Activated CD4-positive, alpha-beta memory T cell treated with anti-CD3 and anti-CD28 coated beads, Interleukin-2, amount 10 ng/mL, durations not matched to agents 7 days and 5 days (primary cell): ENCODE measurements at regions not wholly inside any gene's neighbourhood (a gene's known extent, or its start where the extent isn't known, plus 50 kb on each side); places are given as distances from the start of the nearest gene placed in this dataset.

Experiments
- CTCF ChIA-PET: fragments of 350-600 bp; sonication (Branson Sonifier 250); formaldehyde crosslinking; loops from one replicate; lab custom pipeline; 2021; ENCODE audit warnings: antibody characterized with exemption, inconsistent platforms; lab: Charles Lee
- POLR2A ChIA-PET: fragments of 350-600 bp; sonication (Branson Sonifier 250); formaldehyde crosslinking; loops from one replicate; lab custom pipeline; 2021; ENCODE audit warnings: antibody characterized with exemption; lab: Charles Lee
- DNase-seq: peaks from one replicate; pipeline ENCODE4 v3.0.0-alpha.2; 2020
- H3K27ac Mint-ChIP-seq: one replicate; pipeline ENCODE4 v1.8.0; 2021; ENCODE audit warnings: mild to moderate bottlenecking, mixed read lengths
- H3K27me3 Mint-ChIP-seq: one replicate; pipeline ENCODE4 v1.8.0; 2021; ENCODE audit warnings: mixed read lengths
- H3K36me3 Mint-ChIP-seq: one replicate; pipeline ENCODE4 v1.8.0; 2021; ENCODE audit warnings: low read depth, mixed read lengths
- H3K4me1 Mint-ChIP-seq: one replicate; pipeline ENCODE4 v1.8.0; 2021; ENCODE audit warnings: mixed read lengths
- H3K4me3 Mint-ChIP-seq: one replicate; pipeline ENCODE4 v1.8.0; 2021; ENCODE audit warnings: mild to moderate bottlenecking, mixed read lengths
- H3K9me3 Mint-ChIP-seq: one replicate; pipeline ENCODE4 v1.8.0; 2021; ENCODE audit warnings: mixed read lengths

DNA sequence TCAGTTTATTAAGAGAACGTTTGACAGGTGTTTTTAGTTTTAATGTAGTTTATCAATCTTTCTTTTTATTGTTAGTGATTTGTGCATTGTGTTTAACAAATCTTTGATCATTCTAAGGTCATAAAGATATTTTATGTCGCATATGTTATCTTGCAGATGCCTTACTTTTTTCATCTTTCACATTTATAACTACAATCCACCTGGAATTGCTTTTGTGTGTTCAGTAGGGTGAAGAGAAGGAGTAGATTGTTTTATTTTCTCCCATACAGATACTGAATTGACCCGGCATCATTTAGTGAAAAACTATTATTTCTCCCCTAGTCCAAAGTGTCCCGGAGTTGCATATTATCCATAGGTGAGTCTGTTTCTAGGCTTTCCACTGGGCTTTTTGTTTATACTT, 179.4 kb upstream of the RGMB start:
- H3K27me3 Mint-ChIP-seq, result no peaks in the 10 kb centered on the region
- H3K4me3 Mint-ChIP-seq, result no peak overlapping the region
- H3K9me3 Mint-ChIP-seq, result peaks cover 2% of the 10 kb centered on the region
- H3K4me1 Mint-ChIP-seq, result no peaks in the 10 kb centered on the region
- H3K36me3 Mint-ChIP-seq, result no peaks in the 10 kb centered on the region
- DNase-seq, result no peak
- POLR2A ChIA-PET, result no interaction called here
- CTCF ChIA-PET, result interaction anchor here (0.6 kb wide), 1 partner anchor 16 kb away, joined by 3 read pairs; no protein-coding TSS in a partner anchor
- H3K27ac Mint-ChIP-seq, result no peak overlapping the region

DNA sequence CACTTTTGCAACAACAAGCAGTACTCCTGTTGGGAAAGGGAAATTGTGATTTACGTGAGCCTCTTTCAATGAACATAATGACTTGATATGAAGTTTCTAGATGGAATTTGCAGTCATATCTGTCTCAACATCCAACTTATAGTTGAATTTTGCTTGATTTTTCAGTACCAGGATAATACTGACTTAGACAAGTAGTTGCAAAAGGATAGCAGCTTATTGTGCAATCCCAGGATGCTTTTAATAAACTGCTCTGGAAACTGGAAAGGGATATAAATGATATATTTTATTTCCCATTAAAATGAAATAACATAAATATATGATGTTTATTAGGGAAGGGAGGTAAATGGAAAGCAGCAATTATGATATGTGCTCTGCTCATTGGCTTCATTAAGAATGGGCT, 174.4 kb upstream of the RGMB start:
- H3K27ac Mint-ChIP-seq, result no peak overlapping the region
- H3K4me3 Mint-ChIP-seq, result no peak overlapping the region
- no peaks in the 10 kb centered on the region for H3K4me1 Mint-ChIP-seq
- POLR2A ChIA-PET, result no interaction called here
- H3K36me3 Mint-ChIP-seq, result no peaks in the 10 kb centered on the region
- H3K9me3 Mint-ChIP-seq, result peaks cover 8% of the 10 kb centered on the region
- CTCF ChIA-PET, result no interaction called here
- DNase-seq, result no peak
- no peaks in the 10 kb centered on the region for H3K27me3 Mint-ChIP-seq

DNA sequence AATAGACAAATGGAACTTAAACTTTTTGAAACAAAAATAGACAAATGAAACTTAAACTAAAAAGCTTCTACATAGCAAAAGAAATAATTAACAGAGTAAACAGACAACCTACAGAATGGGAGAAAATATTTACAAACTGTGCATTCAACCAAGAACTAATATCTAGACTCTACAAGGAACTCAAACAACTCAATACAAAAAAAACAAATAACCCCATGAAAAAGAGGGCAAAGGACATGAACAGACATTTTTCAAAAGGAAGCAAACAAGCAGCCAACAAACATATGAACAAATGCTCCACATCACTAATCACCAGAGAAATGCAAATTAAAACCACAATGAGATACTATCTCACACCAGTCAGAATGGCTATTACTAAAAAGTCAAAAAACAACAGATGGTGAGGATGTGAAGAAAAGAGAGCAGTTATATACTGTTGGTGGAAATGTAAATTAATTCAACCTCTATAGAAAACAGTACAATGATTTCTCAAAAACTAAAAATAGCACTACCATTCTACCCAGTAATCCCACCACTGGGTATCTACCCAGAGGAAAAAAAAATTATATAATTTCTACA, 170.8 kb upstream of the RGMB start:
- Mint-ChIP-seq H3K27ac (no peak overlapping the region), H3K4me1 (no peaks in the 10 kb centered on the region), H3K9me3 (peaks cover 8% of the 10 kb centered on the region), H3K4me3 (no peak overlapping the region), H3K36me3 (no peaks in the 10 kb centered on the region), H3K27me3 (no peaks in the 10 kb centered on the region)
- ChIA-PET CTCF (no interaction called here), POLR2A (no interaction called here)
- DNase-seq, result no peak

DNA sequence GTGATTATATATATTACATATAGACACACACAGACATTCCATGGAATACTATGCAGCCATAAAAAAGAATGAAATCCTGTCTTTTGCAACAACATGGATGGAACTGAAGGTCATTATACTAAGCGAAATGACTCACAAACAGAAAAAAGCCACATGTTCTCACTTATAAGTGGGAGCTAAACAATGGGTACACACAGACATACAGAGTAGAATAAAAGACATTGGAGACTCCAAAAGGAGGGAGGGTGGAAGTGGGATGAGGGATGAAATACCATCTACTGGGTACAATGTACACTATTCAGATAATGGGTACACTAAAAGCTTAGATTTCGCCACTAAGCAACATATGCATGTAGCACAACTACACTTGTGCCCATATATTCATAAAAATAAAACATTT, 170.0 kb upstream of the RGMB start:
- H3K36me3 Mint-ChIP-seq, result no peaks in the 10 kb centered on the region
- no peak overlapping the region for H3K27ac Mint-ChIP-seq
- ChIA-PET CTCF (no interaction called here), POLR2A (no interaction called here)
- H3K27me3 Mint-ChIP-seq, result no peaks in the 10 kb centered on the region
- H3K9me3 Mint-ChIP-seq, result peaks cover 7% of the 10 kb centered on the region
- no peak overlapping the region for H3K4me3 Mint-ChIP-seq
- no peaks in the 10 kb centered on the region for H3K4me1 Mint-ChIP-seq
- no peak for DNase-seq

DNA sequence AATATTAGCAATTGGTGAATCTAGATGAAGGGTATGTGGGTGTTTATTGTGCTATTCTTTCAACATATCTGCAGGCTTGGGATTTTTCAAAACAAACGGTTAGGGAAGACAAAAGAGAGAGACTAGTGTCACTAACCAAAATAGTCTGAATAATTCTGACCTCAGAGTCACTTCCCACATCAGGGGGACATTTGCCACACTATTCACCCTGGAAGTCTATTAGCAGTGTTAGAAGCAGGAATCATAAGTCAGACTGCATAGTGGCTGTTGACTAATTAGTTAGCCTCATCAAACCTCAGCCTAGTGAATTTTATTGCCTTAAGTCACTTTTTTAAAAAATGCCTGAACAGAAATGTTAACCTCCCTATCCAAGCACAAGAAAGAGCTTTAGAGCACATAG, 169.2 kb upstream of the RGMB start:
- CTCF ChIA-PET, result no interaction called here
- POLR2A ChIA-PET, result no interaction called here
- no peak overlapping the region for H3K4me3 Mint-ChIP-seq
- no peak for DNase-seq
- H3K9me3 Mint-ChIP-seq, result peaks cover 6% of the 10 kb centered on the region
- H3K27ac Mint-ChIP-seq, result no peak overlapping the region
- H3K36me3 Mint-ChIP-seq, result no peaks in the 10 kb centered on the region
- no peaks in the 10 kb centered on the region for H3K4me1 Mint-ChIP-seq
- no peaks in the 10 kb centered on the region for H3K27me3 Mint-ChIP-seq

DNA sequence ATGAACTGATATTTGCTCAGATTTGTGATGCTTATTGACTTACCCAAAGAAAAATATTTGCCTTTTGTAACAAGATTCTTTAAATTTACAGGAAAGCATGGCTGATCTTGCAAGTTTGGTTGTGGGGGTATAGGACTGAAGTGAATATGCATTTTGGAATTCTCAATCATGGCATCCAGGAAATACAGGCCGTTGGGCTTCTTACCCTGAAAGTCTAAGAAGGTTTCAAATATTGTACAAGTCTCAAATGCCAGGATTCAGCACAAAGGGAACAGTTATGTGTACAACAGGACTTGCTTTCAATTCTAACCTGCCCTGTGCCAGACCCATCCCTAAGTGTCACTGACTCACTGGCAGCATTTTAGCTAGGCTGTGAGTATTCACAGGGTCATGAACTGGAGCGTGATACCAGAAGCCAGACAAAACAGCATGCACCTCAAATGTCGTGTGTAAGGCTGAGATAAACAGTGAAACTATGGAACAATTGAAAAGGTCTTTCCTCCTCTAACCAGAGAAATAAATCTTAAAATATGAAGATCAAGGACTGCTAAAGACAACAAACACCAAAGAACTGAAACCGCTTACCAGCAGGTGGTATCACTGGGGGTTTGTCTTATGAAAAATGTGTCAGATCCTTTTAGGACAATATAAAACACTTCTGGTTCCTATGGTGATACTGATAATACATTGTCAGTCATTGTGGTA, 168.6 kb upstream of the RGMB start:
- no peak for DNase-seq
- no peaks in the 10 kb centered on the region for H3K27me3 Mint-ChIP-seq
- ChIA-PET CTCF (no interaction called here), POLR2A (no interaction called here)
- H3K27ac Mint-ChIP-seq, result no peak overlapping the region
- no peaks in the 10 kb centered on the region for H3K4me1 Mint-ChIP-seq
- no peak overlapping the region for H3K4me3 Mint-ChIP-seq
- H3K9me3 Mint-ChIP-seq, result peaks cover 5% of the 10 kb centered on the region
- no peaks in the 10 kb centered on the region for H3K36me3 Mint-ChIP-seq

DNA sequence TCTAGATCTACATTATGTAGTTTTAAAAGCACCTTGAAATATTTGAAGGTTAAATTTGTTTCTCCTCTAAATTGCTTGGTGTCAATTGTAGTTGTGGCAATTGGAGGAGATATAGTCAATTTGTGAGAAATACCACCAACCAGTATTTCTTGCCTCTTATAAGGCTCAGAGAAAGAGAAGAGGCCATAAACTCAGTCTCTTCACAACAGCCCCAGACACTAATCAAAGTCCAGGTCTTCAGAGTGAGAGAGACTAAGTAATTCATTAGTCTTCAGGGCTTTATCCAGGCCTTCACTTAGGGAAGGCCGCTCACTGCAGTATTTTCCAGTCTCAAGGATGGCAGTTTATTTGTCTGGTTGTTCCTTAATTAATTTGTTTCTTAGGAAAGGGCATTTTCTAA, 168.0 kb upstream of the RGMB start:
- Mint-ChIP-seq H3K27me3 (no peaks in the 10 kb centered on the region), H3K4me3 (no peak overlapping the region), H3K9me3 (no peaks in the 10 kb centered on the region), H3K27ac (no peak overlapping the region), H3K4me1 (no peaks in the 10 kb centered on the region), H3K36me3 (no peaks in the 10 kb centered on the region)
- ChIA-PET POLR2A (no interaction called here), CTCF (no interaction called here)
- DNase-seq, result no peak

DNA sequence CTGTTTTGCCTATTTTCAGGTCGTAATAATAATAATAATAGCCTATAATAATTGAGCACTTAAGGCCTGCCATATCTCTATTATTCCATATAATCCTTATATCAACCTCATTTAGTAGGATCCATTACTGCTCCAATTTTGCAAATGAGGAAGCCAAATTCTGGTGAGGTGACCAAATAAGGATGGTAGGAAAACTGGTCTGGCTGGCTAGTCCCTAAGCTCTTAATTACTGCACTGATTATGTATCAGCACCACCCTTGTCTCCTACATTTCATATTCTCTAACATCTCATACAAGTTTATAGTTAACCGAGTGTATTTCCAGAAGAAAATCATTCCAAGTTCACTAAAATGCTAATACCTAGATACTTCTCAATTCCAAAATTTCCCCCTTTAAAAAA, 166.5 kb upstream of the RGMB start:
- H3K4me3 Mint-ChIP-seq, result no peak overlapping the region
- ChIA-PET POLR2A (no interaction called here), CTCF (no interaction called here)
- DNase-seq, result no peak
- H3K4me1 Mint-ChIP-seq, result no peaks in the 10 kb centered on the region
- H3K36me3 Mint-ChIP-seq, result no peaks in the 10 kb centered on the region
- no peaks in the 10 kb centered on the region for H3K27me3 Mint-ChIP-seq
- no peak overlapping the region for H3K27ac Mint-ChIP-seq
- no peaks in the 10 kb centered on the region for H3K9me3 Mint-ChIP-seq

DNA sequence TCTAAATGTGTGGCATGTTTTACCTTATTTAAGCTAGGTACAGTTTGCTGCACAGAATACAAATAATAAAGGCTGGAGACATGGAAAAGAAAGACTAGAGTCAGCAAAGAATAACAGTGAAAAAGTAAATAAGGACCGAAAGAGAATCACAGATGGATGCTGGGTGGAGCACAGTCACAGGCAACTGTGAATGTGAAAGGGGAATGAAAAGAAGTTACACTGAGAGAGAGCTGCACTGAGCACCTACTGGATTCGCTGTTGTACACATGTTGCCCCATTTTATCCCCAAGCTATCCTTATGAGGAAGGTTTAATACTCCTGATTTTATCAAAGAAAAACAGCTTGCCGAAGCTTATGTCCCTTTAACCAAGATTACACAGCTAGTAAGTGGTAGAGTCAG, 165.4 kb upstream of the RGMB start:
- CTCF ChIA-PET, result no interaction called here
- Mint-ChIP-seq H3K27ac (no peak overlapping the region), H3K4me1 (no peaks in the 10 kb centered on the region), H3K4me3 (no peak overlapping the region), H3K9me3 (no peaks in the 10 kb centered on the region), H3K27me3 (no peaks in the 10 kb centered on the region), H3K36me3 (no peaks in the 10 kb centered on the region)
- POLR2A ChIA-PET, result no interaction called here
- no peak for DNase-seq

DNA sequence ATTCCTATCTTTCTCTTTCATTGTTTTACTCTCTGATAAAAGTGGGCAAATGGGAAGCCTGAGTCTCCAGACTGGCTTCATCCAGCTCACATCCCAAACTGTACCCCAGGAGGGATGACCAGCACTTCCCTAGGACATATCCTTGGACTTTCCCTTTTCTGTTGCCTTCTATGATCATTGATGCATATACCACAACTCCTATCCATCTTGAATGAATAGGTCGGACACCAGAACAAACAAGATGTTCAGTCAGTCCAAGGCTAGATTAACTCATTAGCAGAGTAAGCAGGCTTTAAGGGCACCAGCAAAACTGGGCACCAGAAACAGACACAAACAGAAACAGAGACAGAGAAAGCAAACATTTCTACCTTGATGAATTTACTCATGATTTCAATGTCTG, 159.1 kb upstream of the RGMB start:
- ChIA-PET POLR2A (no interaction called here), CTCF (no interaction called here)
- Mint-ChIP-seq H3K27me3 (no peaks in the 10 kb centered on the region), H3K36me3 (no peaks in the 10 kb centered on the region), H3K27ac (no peak overlapping the region), H3K9me3 (no peaks in the 10 kb centered on the region), H3K4me3 (no peak overlapping the region), H3K4me1 (no peaks in the 10 kb centered on the region)
- no peak for DNase-seq

DNA sequence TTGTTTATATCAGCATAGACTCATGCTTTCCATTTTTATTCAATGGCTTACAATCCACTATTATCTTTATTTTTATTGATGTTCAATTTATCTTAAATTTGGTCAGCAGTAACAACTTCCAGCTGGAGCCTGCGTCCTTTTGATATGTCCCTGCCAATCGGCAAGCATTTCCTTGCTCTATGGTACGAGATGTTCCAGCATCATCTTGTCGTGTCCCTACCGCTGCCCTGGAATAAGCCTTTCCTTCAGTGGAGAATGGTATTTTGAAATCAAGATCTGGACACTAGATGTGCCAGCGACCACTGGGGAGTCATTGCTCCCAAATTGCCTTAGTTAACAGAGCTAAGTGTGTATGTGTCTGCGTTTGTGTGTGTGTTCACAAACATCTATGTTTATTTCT, 151.6 kb upstream of the RGMB start:
- no peaks in the 10 kb centered on the region for H3K4me1 Mint-ChIP-seq
- H3K27ac Mint-ChIP-seq, result no peak overlapping the region
- H3K9me3 Mint-ChIP-seq, result no peaks in the 10 kb centered on the region
- ChIA-PET POLR2A (no interaction called here), CTCF (no interaction called here)
- DNase-seq, result no peak
- no peaks in the 10 kb centered on the region for H3K27me3 Mint-ChIP-seq
- no peak overlapping the region for H3K4me3 Mint-ChIP-seq
- H3K36me3 Mint-ChIP-seq, result no peaks in the 10 kb centered on the region

DNA sequence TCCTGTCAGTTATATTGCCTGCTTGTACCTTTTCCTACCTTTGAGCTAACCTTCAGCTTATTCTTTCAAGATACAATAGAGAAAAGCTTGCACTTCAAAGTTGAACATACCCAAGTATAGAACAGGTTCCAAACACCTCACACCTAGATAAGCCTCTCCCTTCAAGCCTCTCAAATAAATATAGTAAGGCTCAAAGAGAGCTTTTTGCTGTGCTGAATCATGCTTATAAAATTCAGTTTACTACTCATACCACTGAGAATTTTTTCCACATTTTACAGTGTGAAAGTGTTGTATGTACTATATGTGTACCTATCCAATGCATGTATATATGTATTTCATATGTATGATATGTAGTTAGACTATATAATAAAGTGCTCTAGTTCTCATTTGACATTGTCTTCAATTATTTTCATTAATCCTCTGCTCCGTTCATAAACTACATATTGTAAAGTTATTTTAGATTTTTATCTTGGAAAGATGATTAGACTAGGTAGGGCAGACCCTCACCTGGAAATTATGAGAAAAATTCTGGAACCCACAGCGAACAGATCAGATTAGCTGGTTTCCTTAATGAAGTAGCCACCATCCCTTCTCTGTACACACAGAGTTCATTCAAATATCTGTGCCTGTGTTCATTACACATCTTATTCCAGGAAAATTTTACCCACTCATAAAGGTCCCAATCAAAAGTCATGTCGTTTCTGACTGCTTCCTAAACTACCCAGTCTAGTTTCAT, 149.2 kb upstream of the RGMB start:
- Mint-ChIP-seq H3K4me3 (no peak overlapping the region), H3K27ac (no peak overlapping the region), H3K36me3 (no peaks in the 10 kb centered on the region), H3K4me1 (no peaks in the 10 kb centered on the region), H3K9me3 (no peaks in the 10 kb centered on the region), H3K27me3 (no peaks in the 10 kb centered on the region)
- ChIA-PET POLR2A (no interaction called here), CTCF (no interaction called here)
- no peak for DNase-seq

DNA sequence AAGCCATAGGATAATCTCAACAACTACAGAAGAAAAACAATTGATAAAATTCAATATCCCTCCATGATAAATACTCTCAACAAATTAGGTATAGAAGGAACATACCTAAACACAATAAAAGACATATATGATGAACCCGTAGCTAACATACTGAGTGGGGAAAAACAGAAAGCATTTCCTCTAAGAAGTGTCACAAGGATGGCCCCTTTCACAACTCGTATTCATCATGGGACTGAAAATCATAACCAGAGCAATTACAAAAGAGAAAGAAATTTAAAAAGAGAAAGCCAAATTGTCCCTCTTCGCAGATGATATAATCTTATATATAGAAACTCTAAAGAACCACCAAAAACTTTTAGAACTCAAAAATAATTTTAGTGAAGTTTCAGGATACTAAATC, 146.3 kb upstream of the RGMB start:
- H3K36me3 Mint-ChIP-seq, result no peaks in the 10 kb centered on the region
- ChIA-PET POLR2A (no interaction called here), CTCF (no interaction called here)
- H3K4me3 Mint-ChIP-seq, result no peak overlapping the region
- DNase-seq, result no peak
- no peaks in the 10 kb centered on the region for H3K27me3 Mint-ChIP-seq
- no peak overlapping the region for H3K27ac Mint-ChIP-seq
- no peaks in the 10 kb centered on the region for H3K9me3 Mint-ChIP-seq
- no peaks in the 10 kb centered on the region for H3K4me1 Mint-ChIP-seq

DNA sequence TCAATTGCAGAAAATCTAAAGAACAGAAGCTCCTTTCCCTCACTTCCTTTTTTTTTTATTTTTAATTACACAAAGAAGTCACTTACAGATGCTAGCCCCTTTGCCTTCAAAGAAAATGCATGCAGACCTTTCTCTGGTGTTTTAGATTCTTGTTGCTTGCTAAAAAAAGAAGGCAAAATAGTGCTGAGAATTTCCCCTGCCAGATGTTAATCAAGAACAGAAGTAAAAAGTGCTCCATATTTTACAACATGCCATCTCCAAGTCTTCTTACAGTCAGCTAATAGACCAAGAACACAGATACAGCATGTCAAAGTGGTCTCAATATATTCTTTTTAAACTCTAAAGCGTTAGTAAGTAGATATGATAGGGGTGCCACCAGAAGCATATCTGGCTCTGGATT, 142.8 kb upstream of the RGMB start:
- no peak for DNase-seq
- Mint-ChIP-seq H3K4me3 (no peak overlapping the region), H3K36me3 (no peaks in the 10 kb centered on the region), H3K9me3 (no peaks in the 10 kb centered on the region), H3K27ac (no peak overlapping the region), H3K4me1 (no peaks in the 10 kb centered on the region), H3K27me3 (peaks cover 4% of the 10 kb centered on the region)
- ChIA-PET CTCF (no interaction called here), POLR2A (no interaction called here)
